ENCODE measurements at regions not wholly inside any gene's neighbourhood (a gene's known extent, or its start where the extent isn't known, plus 50 kb on each side); places are given as distances from the start of the nearest gene placed in this dataset.
"Not testable (repeated sequence)": the region's sequence is repeated elsewhere in the genome, so short reads cannot be mapped to it uniquely, and the experiment has no call there.

- Mint-ChIP-seq H3K4me3 (no peak overlapping the region), H3K36me3 (no peaks in the 10 kb centered on the region), H3K27me3 (peaks cover 3% of the 10 kb centered on the region), H3K27ac (no peak overlapping the region), H3K9me3 (peaks cover 4% of the 10 kb centered on the region), H3K4me1 (no peaks in the 10 kb centered on the region)
- ATAC-seq (ENCODE audit: low read depth) (no peak), DNase-seq (ENCODE audit: low spot score in 2 of 2) (no peak)
These were observed 551.7 kb downstream of the MATN1 start for GRCh38 chr1:30171537-30172298.

GRCh38 chr1:30169269-30169668, 554.1 kb downstream of the MATN1 start:
- Mint-ChIP-seq H3K9me3 (peaks cover 3% of the 10 kb centered on the region), H3K4me3 (no peak overlapping the region), H3K36me3 (no peaks in the 10 kb centered on the region), H3K27ac (no peak overlapping the region), H3K27me3 (peaks cover 1% of the 10 kb centered on the region), H3K4me1 (no peaks in the 10 kb centered on the region)
- ATAC-seq (ENCODE audit: low read depth) (no peak), DNase-seq (ENCODE audit: low spot score in 2 of 2) (no peak)

- Mint-ChIP-seq H3K4me3 (no peak overlapping the region), H3K27ac (no peak overlapping the region), H3K27me3 (peaks cover 7% of the 10 kb centered on the region), H3K4me1 (no peaks in the 10 kb centered on the region), H3K36me3 (no peaks in the 10 kb centered on the region), H3K9me3 (peaks cover 3% of the 10 kb centered on the region)
- DNase-seq (ENCODE audit: low spot score in 2 of 2) (no peak), ATAC-seq (ENCODE audit: low read depth) (no peak)
These were observed 557.2 kb downstream of the MATN1 start for GRCh38 chr1:30166174-30166573.

GRCh38 chr1:30165116-30165515, 558.3 kb downstream of the MATN1 start:
- Mint-ChIP-seq H3K27ac (no peak overlapping the region), H3K9me3 (peaks cover 3% of the 10 kb centered on the region), H3K4me1 (no peaks in the 10 kb centered on the region), H3K4me3 (no peak overlapping the region), H3K36me3 (no peaks in the 10 kb centered on the region), H3K27me3 (peaks cover 7% of the 10 kb centered on the region)
- DNase-seq (ENCODE audit: low spot score in 2 of 2) (no peak), ATAC-seq (ENCODE audit: low read depth) (no peak)

- H3K4me1 Mint-ChIP-seq = no peaks in the 10 kb centered on the region
- peaks cover 7% of the 10 kb centered on the region for H3K27me3 Mint-ChIP-seq
- ATAC-seq (ENCODE audit: low read depth) (no peak), DNase-seq (ENCODE audit: low spot score in 2 of 2) (no peak)
- peaks cover 3% of the 10 kb centered on the region for H3K9me3 Mint-ChIP-seq
- H3K4me3 Mint-ChIP-seq = no peak overlapping the region
- no peak overlapping the region for H3K27ac Mint-ChIP-seq
- no peaks in the 10 kb centered on the region for H3K36me3 Mint-ChIP-seq
These were observed 558.7 kb downstream of the MATN1 start for GRCh38 chr1:30164693-30165092.

GRCh38 chr1:30162565-30162964, 560.8 kb downstream of the MATN1 start:
- H3K4me3 Mint-ChIP-seq = no peak overlapping the region
- peaks cover 9% of the 10 kb centered on the region for H3K27me3 Mint-ChIP-seq
- no peak for ATAC-seq (ENCODE audit: low read depth)
- no peak overlapping the region for H3K27ac Mint-ChIP-seq
- H3K36me3 Mint-ChIP-seq = no peaks in the 10 kb centered on the region
- H3K9me3 Mint-ChIP-seq = no peaks in the 10 kb centered on the region
- DNase-seq (ENCODE audit: low spot score in 2 of 2) = no peak
- no peaks in the 10 kb centered on the region for H3K4me1 Mint-ChIP-seq

GRCh38 chr1:30161953-30162352, 561.4 kb downstream of the MATN1 start:
- no peaks in the 10 kb centered on the region for H3K4me1 Mint-ChIP-seq
- peaks cover 9% of the 10 kb centered on the region for H3K27me3 Mint-ChIP-seq
- H3K9me3 Mint-ChIP-seq = no peaks in the 10 kb centered on the region
- ATAC-seq (ENCODE audit: low read depth) (no peak), DNase-seq (ENCODE audit: low spot score in 2 of 2) (no peak)
- no peak overlapping the region for H3K27ac Mint-ChIP-seq
- H3K4me3 Mint-ChIP-seq = no peak overlapping the region
- no peaks in the 10 kb centered on the region for H3K36me3 Mint-ChIP-seq

- DNase-seq (ENCODE audit: low spot score in 2 of 2) (no peak), ATAC-seq (ENCODE audit: low read depth) (no peak)
- Mint-ChIP-seq H3K4me3 (no peak overlapping the region), H3K9me3 (no peaks in the 10 kb centered on the region), H3K4me1 (no peaks in the 10 kb centered on the region), H3K27ac (no peak overlapping the region), H3K27me3 (peaks cover 9% of the 10 kb centered on the region), H3K36me3 (no peaks in the 10 kb centered on the region)
These were observed 562.2 kb downstream of the MATN1 start for GRCh38 chr1:30160999-30161689.

GRCh38 chr1:30159015-30159414, 564.4 kb downstream of the MATN1 start:
- Mint-ChIP-seq H3K9me3 (peaks cover 5% of the 10 kb centered on the region), H3K4me3 (no peak overlapping the region), H3K27me3 (peaks cover 8% of the 10 kb centered on the region), H3K36me3 (no peaks in the 10 kb centered on the region), H3K27ac (no peak overlapping the region), H3K4me1 (no peaks in the 10 kb centered on the region)
- DNase-seq (ENCODE audit: low spot score in 2 of 2) = no peak
- ATAC-seq (ENCODE audit: low read depth) = no peak

- DNase-seq (ENCODE audit: low spot score in 2 of 2); ATAC-seq (ENCODE audit: low read depth); H3K27ac Mint-ChIP-seq; H3K4me3 Mint-ChIP-seq; H3K36me3 Mint-ChIP-seq; H3K27me3 Mint-ChIP-seq; H3K4me1 Mint-ChIP-seq: not testable (repeated sequence)
- peaks cover 11% of the 10 kb centered on the region for H3K9me3 Mint-ChIP-seq
These were observed 567.7 kb downstream of the MATN1 start for GRCh38 chr1:30155698-30156097.

- not testable (repeated sequence) for H3K27me3 Mint-ChIP-seq; H3K4me1 Mint-ChIP-seq; ATAC-seq (ENCODE audit: low read depth); H3K27ac Mint-ChIP-seq; H3K4me3 Mint-ChIP-seq; DNase-seq (ENCODE audit: low spot score in 2 of 2); H3K36me3 Mint-ChIP-seq
- H3K9me3 Mint-ChIP-seq = peaks cover 11% of the 10 kb centered on the region
These were observed 568.1 kb downstream of the MATN1 start for GRCh38 chr1:30155253-30155652.

GRCh38 chr1:30153743-30154449, 569.5 kb downstream of the MATN1 start:
- H3K9me3 Mint-ChIP-seq = peaks cover 11% of the 10 kb centered on the region
- H3K27ac Mint-ChIP-seq = no peak overlapping the region
- no peak overlapping the region for H3K4me3 Mint-ChIP-seq
- H3K27me3 Mint-ChIP-seq = peaks cover under 1% of the 10 kb centered on the region
- no peak for ATAC-seq (ENCODE audit: low read depth)
- no peaks in the 10 kb centered on the region for H3K36me3 Mint-ChIP-seq
- DNase-seq (ENCODE audit: low spot score in 2 of 2) = no peak
- no peaks in the 10 kb centered on the region for H3K4me1 Mint-ChIP-seq

- H3K27me3 Mint-ChIP-seq = peaks cover 1% of the 10 kb centered on the region
- H3K27ac Mint-ChIP-seq = no peak overlapping the region
- H3K4me1 Mint-ChIP-seq = no peaks in the 10 kb centered on the region
- DNase-seq (ENCODE audit: low spot score in 2 of 2) (no peak), ATAC-seq (ENCODE audit: low read depth) (no peak)
- H3K36me3 Mint-ChIP-seq = no peaks in the 10 kb centered on the region
- H3K4me3 Mint-ChIP-seq = no peak overlapping the region
- H3K9me3 Mint-ChIP-seq = peaks cover 11% of the 10 kb centered on the region
These were observed 571.6 kb downstream of the MATN1 start for GRCh38 chr1:30151826-30152225.

GRCh38 chr1:30151119-30151518, 572.3 kb downstream of the MATN1 start:
- no peak for ATAC-seq (ENCODE audit: low read depth)
- no peak for DNase-seq (ENCODE audit: low spot score in 2 of 2)
- no peak overlapping the region for H3K4me3 Mint-ChIP-seq
- H3K9me3 Mint-ChIP-seq = peaks cover 11% of the 10 kb centered on the region
- no peaks in the 10 kb centered on the region for H3K4me1 Mint-ChIP-seq
- no peak overlapping the region for H3K27ac Mint-ChIP-seq
- H3K27me3 Mint-ChIP-seq = peaks cover 4% of the 10 kb centered on the region
- no peaks in the 10 kb centered on the region for H3K36me3 Mint-ChIP-seq

Data from memory B cell (primary cell).